GM23248 (cell line): ENCODE measurements at regions not wholly inside any gene's neighbourhood (a gene's known extent, or its start where the extent isn't known, plus 50 kb on each side); places are given as distances from the start of the nearest gene placed in this dataset.

Source experiments
- DNase-seq: peaks from one replicate; pipeline ENCODE4 v3.0.0-alpha.2; 2015
- H2AFZ ChIP-seq: fragments of 200-600 bp; sonication (generic); 2 replicates; pipeline ENCODE4 v1.6.1; 2016; ENCODE audit warnings: antibody characterized with exemption
- H3F3A ChIP-seq: fragments of 200-600 bp; sonication (generic); 2 replicates; pipeline ENCODE4 v1.6.1; 2016; ENCODE audit warnings: mild to moderate bottlenecking, antibody characterized with exemption, mixed run types; ENCODE audit not compliant: insufficient read depth
- H3K27ac ChIP-seq: fragments of 200-600 bp; sonication (generic); 2 replicates; pipeline ENCODE4 v1.5.1; 2016; ENCODE audit warnings: mild to moderate bottlenecking
- H3K27me3 ChIP-seq: fragments of 200-600 bp; sonication (generic); replicated peaks from 2 replicates; pipeline ENCODE4 v1.6.1; 2016; ENCODE audit warnings: mild to moderate bottlenecking; ENCODE audit not compliant: insufficient read depth
- H3K36me3 ChIP-seq: fragments of 200-600 bp; sonication (generic); 2 replicates; pipeline ENCODE4 v1.6.1; 2016; ENCODE audit warnings: low read depth, mild to moderate bottlenecking
- H3K4me1 ChIP-seq: fragments of 200-600 bp; sonication (generic); 2 replicates; pipeline ENCODE4 v1.6.1; 2016; ENCODE audit warnings: mild to moderate bottlenecking; ENCODE audit not compliant: insufficient read depth
- H3K4me2 ChIP-seq: fragments of 200-600 bp; sonication (generic); one replicate; pipeline ENCODE4 v1.6.1; 2016; ENCODE audit warnings: mild to moderate bottlenecking; ENCODE audit not compliant: unreplicated experiment
- H3K4me3 ChIP-seq: fragments of 200-600 bp; sonication (generic); 2 replicates; pipeline ENCODE4 v1.5.1; 2016; ENCODE audit warnings: mild to moderate bottlenecking
- H3K79me2 ChIP-seq: fragments of 200-600 bp; sonication (generic); 2 replicates; pipeline ENCODE4 v1.6.1; 2016; ENCODE audit warnings: mild to moderate bottlenecking; ENCODE audit not compliant: insufficient read depth
- H3K9ac ChIP-seq: fragments of 200-600 bp; sonication (generic); 2 replicates; pipeline ENCODE4 v1.6.1; 2016; ENCODE audit warnings: mild to moderate bottlenecking
- H3K9me2 ChIP-seq: fragments of 200-600 bp; sonication (generic); 2 replicates; pipeline ENCODE4 v1.6.1; 2016; ENCODE audit warnings: mixed run types, mild to moderate bottlenecking, moderate library complexity; ENCODE audit not compliant: insufficient read depth
- H3K9me3 ChIP-seq: fragments of 200-600 bp; sonication (generic); one replicate; pipeline ENCODE4 v1.6.1; 2017; ENCODE audit warnings: low read depth
- H4K20me1 ChIP-seq: fragments of 200-600 bp; sonication (generic); 2 replicates; pipeline ENCODE4 v1.6.0; 2016; ENCODE audit not compliant: insufficient read depth
- EZH2 ChIP-seq: fragments of 200-600 bp; sonication (generic); IDR thresholded peaks from 2 replicates; pipeline ENCODE4 v1.6.1; 2018; ENCODE audit warnings: antibody characterized with exemption, mild to moderate bottlenecking; ENCODE audit not compliant: insufficient read depth, poor library complexity, severe bottlenecking
- EZH2phosphoT487 ChIP-seq: fragments of 200-600 bp; sonication (generic); IDR thresholded peaks from 2 replicates; pipeline ENCODE4 v1.6.1; 2018; ENCODE audit warnings: antibody characterized with exemption, moderate library complexity, mild to moderate bottlenecking, low read depth; ENCODE audit not compliant: insufficient read depth
- WGBS, 2 experiments: methylation state at CpG; one replicate each; pipeline ENCODE4 v1.1.6; 2015 to 2017; ENCODE audit warnings: low lambda C conversion rate in 2 of 2, low coverage in 1 of 2; ENCODE audit errors: missing lambda C conversion rate in 2 of 2; 5-methylcytosine and 5-hydroxymethylcytosine counted together
- in situ Hi-C: fragments of 300-500 bp; cut with MboI; formaldehyde crosslinking; loops from 2 replicates; pipeline ENCODE4 v1.15.0; 2020

- H3K9ac ChIP-seq = no peak overlapping the region
- no peak for TF ChIP-seq EZH2phosphoT487
- no peaks in the 10 kb centered on the region for H4K20me1 ChIP-seq
- H3K79me2 ChIP-seq = no peaks in the 10 kb centered on the region
- no peak overlapping the region for H3K27ac ChIP-seq
- peaks cover 28% of the 10 kb centered on the region; the same call in 1 of the 2 replicates for H3K27me3 ChIP-seq
- no peak overlapping the region for H3K4me2 ChIP-seq
- no peak for DNase-seq
- no peak overlapping the region for H2AFZ ChIP-seq
- WGBS, 2 experiments = 44% methylated on average over 2 of the region's 2 CpGs
- in situ Hi-C loops = no loop called here
- no peaks in the 10 kb centered on the region for H3K4me1 ChIP-seq
- H3K9me3 ChIP-seq = no peaks in the 10 kb centered on the region
- H3K36me3 ChIP-seq = no peaks in the 10 kb centered on the region
- no peaks in the 10 kb centered on the region for H3F3A ChIP-seq
- H3K4me3 ChIP-seq = no peak overlapping the region
- no peaks in the 10 kb centered on the region for H3K9me2 ChIP-seq
Observed at GRCh38 chr18:27825689-27826088, 351.2 kb downstream of the CDH2 start.

- H3F3A ChIP-seq = no peaks in the 10 kb centered on the region
- no peaks in the 10 kb centered on the region for H3K36me3 ChIP-seq
- H3K4me2 ChIP-seq = no peak overlapping the region
- H2AFZ ChIP-seq = no peak overlapping the region
- WGBS, 2 experiments = 24 to 32% methylated on average over 5 of the region's 5 CpGs
- no peak overlapping the region for H3K9ac ChIP-seq
- no peaks in the 10 kb centered on the region for H3K79me2 ChIP-seq
- no peak for DNase-seq
- no peak overlapping the region for H3K27ac ChIP-seq
- H4K20me1 ChIP-seq = no peaks in the 10 kb centered on the region
- H3K9me3 ChIP-seq = no peaks in the 10 kb centered on the region
- H3K27me3 ChIP-seq = peaks cover 28% of the 10 kb centered on the region; the same call in 1 of the 2 replicates
- in situ Hi-C loops = no loop called here
- TF ChIP-seq EZH2phosphoT487 = no peak
- TF ChIP-seq EZH2 = no peak
- no peak overlapping the region for H3K4me3 ChIP-seq
- no peaks in the 10 kb centered on the region for H3K9me2 ChIP-seq
- no peaks in the 10 kb centered on the region for H3K4me1 ChIP-seq
Observed at GRCh38 chr18:27824841-27825681, 351.9 kb downstream of the CDH2 start.

GRCh38 chr18:27824275-27824674 lies 352.7 kb downstream of the CDH2 start:
- no peaks in the 10 kb centered on the region for H4K20me1 ChIP-seq
- DNase-seq = no peak
- H3K4me2 ChIP-seq = no peak overlapping the region
- no peak overlapping the region for H3K9ac ChIP-seq
- no peak overlapping the region for H2AFZ ChIP-seq
- in situ Hi-C loops = no loop called here
- peaks cover 25% of the 10 kb centered on the region; the same call in 1 of the 2 replicates for H3K27me3 ChIP-seq
- H3F3A ChIP-seq = no peaks in the 10 kb centered on the region
- TF ChIP-seq EZH2 (no peak), EZH2phosphoT487 (no peak)
- H3K36me3 ChIP-seq = no peaks in the 10 kb centered on the region
- no peaks in the 10 kb centered on the region for H3K4me1 ChIP-seq
- 27% methylated on average over 4 of the region's 4 CpGs for WGBS, 2 experiments
- no peak overlapping the region for H3K4me3 ChIP-seq
- no peak overlapping the region for H3K27ac ChIP-seq
- no peaks in the 10 kb centered on the region for H3K79me2 ChIP-seq
- H3K9me3 ChIP-seq = no peaks in the 10 kb centered on the region
- H3K9me2 ChIP-seq = no peaks in the 10 kb centered on the region

GRCh38 chr18:27823053-27823452 lies 353.9 kb downstream of the CDH2 start:
- Histone ChIP-seq H3F3A (no peaks in the 10 kb centered on the region), H3K4me1 (no peaks in the 10 kb centered on the region), H3K79me2 (no peaks in the 10 kb centered on the region), H3K36me3 (no peaks in the 10 kb centered on the region), H3K4me2 (no peak overlapping the region), H3K9ac (no peak overlapping the region), H3K27me3 (peaks cover 31% of the 10 kb centered on the region; the same call in 1 of the 2 replicates), H2AFZ (no peak overlapping the region), H3K27ac (no peak overlapping the region), H3K9me2 (no peaks in the 10 kb centered on the region), H4K20me1 (no peaks in the 10 kb centered on the region), H3K9me3 (no peaks in the 10 kb centered on the region), H3K4me3 (no peak overlapping the region)
- in situ Hi-C loops = no loop called here
- TF ChIP-seq EZH2phosphoT487 = no peak
- TF ChIP-seq EZH2 = no peak
- no peak for DNase-seq
- WGBS, 2 experiments = 26 to 32% methylated on average over 4 of the region's 4 CpGs

- DNase-seq = peak; percentile 15
- no peak overlapping the region for H3K9ac ChIP-seq
- TF ChIP-seq EZH2 (no peak), EZH2phosphoT487 (no peak)
- no peaks in the 10 kb centered on the region for H3K79me2 ChIP-seq
- no peak overlapping the region for H3K27ac ChIP-seq
- H3F3A ChIP-seq = no peaks in the 10 kb centered on the region
- H4K20me1 ChIP-seq = no peaks in the 10 kb centered on the region
- H2AFZ ChIP-seq = no peak overlapping the region
- no peak overlapping the region for H3K4me3 ChIP-seq
- 5% methylated on average over 1 of the region's 1 CpG for WGBS, 2 experiments
- H3K36me3 ChIP-seq = no peaks in the 10 kb centered on the region
- in situ Hi-C loops = no loop called here
- H3K4me2 ChIP-seq = no peak overlapping the region
- H3K9me3 ChIP-seq = no peaks in the 10 kb centered on the region
- no peaks in the 10 kb centered on the region for H3K9me2 ChIP-seq
- no peaks in the 10 kb centered on the region; the same call in none of the 2 replicates for H3K27me3 ChIP-seq
- H3K4me1 ChIP-seq = peaks cover 7% of the 10 kb centered on the region
Observed at GRCh38 chr18:27808683-27809082, 368.2 kb downstream of the CDH2 start.
